IPS DF 6.9 (cell line): ENCODE measurements at regions not wholly inside any gene's neighbourhood (a gene's known extent, or its start where the extent isn't known, plus 50 kb on each side); places are given as distances from the start of the nearest gene placed in this dataset.

Source experiments
- DNase-seq: peaks from one replicate; pipeline ENCODE4 v3.0.0-alpha.2; 2013; ENCODE audit warnings: low read depth, low spot score
- H3K27ac ChIP-seq: one replicate; pipeline ENCODE4 v1.5.1; 2013; ENCODE audit warnings: low read length, control low read depth
- H3K27me3 ChIP-seq: 2 replicates; pipeline ENCODE4 v1.6.1; 2013; ENCODE audit warnings: mild to moderate bottlenecking, low read length; ENCODE audit not compliant: control insufficient read depth, insufficient read depth
- H3K36me3 ChIP-seq: 2 replicates; pipeline ENCODE4 v1.6.1; 2013; ENCODE audit warnings: low read length; ENCODE audit not compliant: control insufficient read depth, insufficient read depth
- H3K4me1 ChIP-seq: 2 replicates; pipeline ENCODE4 v1.6.1; 2013; ENCODE audit warnings: low read length; ENCODE audit not compliant: control insufficient read depth, insufficient read depth
- H3K4me3 ChIP-seq: 2 replicates; pipeline ENCODE4 v1.5.1; 2013; ENCODE audit warnings: mild to moderate bottlenecking, low read length
- H3K9me3 ChIP-seq: 2 replicates; pipeline ENCODE4 v1.6.1; 2013; ENCODE audit warnings: low read length, inconsistent platforms; ENCODE audit not compliant: control insufficient read depth, insufficient read depth
- WGBS: extraction: QIAGEN DNeasy Blood & Tissue Kit; methylation state at CpG from one replicate; pipeline ENCODE4 v1.1.7; 2013; ENCODE audit warnings: mixed read lengths, missing lambda C conversion rate; ENCODE audit not compliant: insufficient read length, insufficient coverage; 5-methylcytosine and 5-hydroxymethylcytosine counted together

DNA sequence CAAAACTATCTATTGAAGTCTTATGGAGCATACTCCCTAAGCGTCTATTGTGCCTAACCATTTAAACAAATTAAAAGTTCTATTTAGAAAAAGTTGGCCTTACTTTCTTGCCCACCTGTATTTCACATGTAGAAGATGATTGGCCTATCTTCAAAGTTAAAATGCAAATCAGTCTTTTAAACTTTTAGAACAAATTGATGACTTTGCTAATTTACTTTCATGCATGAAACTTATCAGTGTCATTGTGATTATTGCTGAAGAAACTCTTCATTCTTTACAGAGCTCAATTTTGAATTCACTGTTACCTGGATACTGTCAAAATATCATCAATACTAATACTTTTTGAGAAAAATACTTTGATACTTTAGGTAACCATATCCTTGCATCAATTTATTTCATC is 216.1 kb downstream of the COX7C start:
- no peak for DNase-seq
- H3K27me3 ChIP-seq, result no peaks in the 10 kb centered on the region
- no peak overlapping the region for H3K4me3 ChIP-seq
- H3K9me3 ChIP-seq, result no peaks in the 10 kb centered on the region
- no CpG with 5 or more reads among the region's 1 CpG for WGBS
- H3K27ac ChIP-seq, result no peak overlapping the region
- H3K4me1 ChIP-seq, result no peaks in the 10 kb centered on the region
- no peaks in the 10 kb centered on the region for H3K36me3 ChIP-seq

DNA sequence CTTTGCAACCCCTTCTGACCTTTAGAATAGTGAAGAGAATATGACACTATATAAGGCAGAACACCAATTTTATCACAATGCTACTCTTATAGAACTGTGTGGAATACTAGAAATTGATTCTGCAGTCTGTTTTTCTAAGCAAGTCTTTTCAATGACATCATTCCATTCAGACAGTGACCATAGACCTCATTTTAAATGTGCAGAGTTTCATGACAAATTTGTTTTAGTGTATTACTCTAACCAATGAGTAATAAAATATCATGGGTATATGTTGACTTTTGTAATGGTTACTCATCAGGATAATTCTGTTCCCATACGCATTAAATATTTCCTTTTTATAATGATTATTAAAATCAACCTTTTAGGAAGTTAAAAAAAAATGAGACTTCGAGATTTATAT is 219.9 kb downstream of the COX7C start:
- Histone ChIP-seq H3K27ac (no peak overlapping the region), H3K4me3 (no peak overlapping the region), H3K36me3 (no peaks in the 10 kb centered on the region), H3K4me1 (no peaks in the 10 kb centered on the region), H3K9me3 (no peaks in the 10 kb centered on the region), H3K27me3 (no peaks in the 10 kb centered on the region)
- WGBS, result no CpG with 5 or more reads among the region's 2 CpGs
- no peak for DNase-seq

DNA sequence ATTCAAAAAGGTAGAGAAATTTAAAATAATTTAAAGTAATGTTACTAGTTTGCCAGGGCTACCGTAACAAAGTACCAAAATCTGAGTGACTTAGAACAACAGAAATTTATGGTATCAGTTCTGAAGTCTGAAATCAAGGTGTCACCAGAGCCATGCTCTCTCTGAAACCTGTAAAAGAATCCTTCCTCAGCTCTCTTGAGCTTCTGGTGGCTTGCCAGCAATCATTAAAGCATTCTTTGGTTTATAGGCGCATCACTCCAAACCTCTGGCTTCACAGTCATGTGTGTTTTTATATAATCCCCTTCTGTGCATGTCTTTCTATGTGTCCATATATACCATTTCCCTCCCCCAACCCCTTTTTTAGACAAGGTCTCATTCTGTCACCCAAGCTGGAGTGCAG is 220.3 kb downstream of the COX7C start:
- no CpG with 5 or more reads among the region's 2 CpGs for WGBS

DNA sequence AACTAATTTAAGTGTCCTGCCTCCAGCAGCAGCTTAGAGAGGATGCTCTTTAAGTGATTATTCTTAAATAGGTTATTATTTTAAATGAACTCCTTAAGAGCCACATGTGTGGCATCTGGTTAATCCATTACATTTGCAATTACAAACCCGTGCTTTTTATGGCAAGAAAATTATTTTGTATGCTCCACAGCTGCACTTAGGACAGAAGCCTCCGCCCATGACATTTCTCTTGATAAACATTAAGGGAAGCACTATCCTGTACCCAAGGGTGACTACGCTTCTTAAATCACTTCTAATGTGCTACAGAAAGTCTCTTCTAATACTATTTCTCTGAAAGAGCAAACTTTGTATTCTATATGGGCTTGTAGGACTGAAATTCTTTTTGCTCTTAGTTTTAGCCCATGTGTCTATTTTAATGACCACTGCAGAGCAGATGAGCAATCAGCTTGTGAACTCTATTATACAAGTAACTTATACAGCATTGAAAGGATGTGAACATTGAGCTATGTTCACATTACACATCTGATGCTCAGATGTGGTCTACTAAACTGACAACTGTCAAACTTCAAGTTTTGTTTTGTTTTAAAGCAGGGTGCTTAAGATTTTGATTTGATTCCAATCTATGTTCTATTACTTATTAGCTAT is 223.4 kb downstream of the COX7C start:
- H3K4me1 ChIP-seq, result no peaks in the 10 kb centered on the region
- no peak for DNase-seq
- no peak overlapping the region for H3K27ac ChIP-seq
- no peaks in the 10 kb centered on the region for H3K36me3 ChIP-seq
- no CpG with 5 or more reads among the region's 3 CpGs for WGBS
- H3K4me3 ChIP-seq, result no peak overlapping the region
- H3K9me3 ChIP-seq, result no peaks in the 10 kb centered on the region
- H3K27me3 ChIP-seq, result no peaks in the 10 kb centered on the region

More for the DNA sequence above, 220.3 kb downstream of the COX7C start:
- Histone ChIP-seq H3K4me1 (no peaks in the 10 kb centered on the region), H3K27me3 (no peaks in the 10 kb centered on the region), H3K36me3 (no peaks in the 10 kb centered on the region), H3K4me3 (no peak overlapping the region), H3K9me3 (no peaks in the 10 kb centered on the region), H3K27ac (no peak overlapping the region)
- DNase-seq, result no peak

DNA sequence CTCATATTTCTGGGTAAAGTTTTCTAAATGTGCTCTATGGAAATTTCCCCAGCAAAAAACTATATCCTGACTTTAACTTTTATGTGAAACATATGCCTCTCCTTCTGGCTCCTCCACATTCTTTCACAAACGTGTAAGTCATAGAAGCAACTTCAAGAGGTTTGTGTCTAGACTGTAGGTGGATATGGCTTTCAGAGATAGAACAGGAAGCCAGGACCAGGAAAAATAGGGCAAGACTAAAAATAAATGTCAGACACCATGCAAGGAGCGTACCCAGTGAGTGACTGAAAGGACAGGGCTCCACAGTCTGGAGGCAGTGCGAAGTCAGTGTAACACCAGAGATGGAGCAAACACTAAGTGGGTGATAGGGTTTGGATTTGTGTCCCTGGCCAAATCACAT is 240.7 kb downstream of the COX7C start:
- Histone ChIP-seq H3K27me3 (no peaks in the 10 kb centered on the region), H3K27ac (no peak overlapping the region), H3K36me3 (no peaks in the 10 kb centered on the region), H3K4me3 (no peak overlapping the region), H3K9me3 (no peaks in the 10 kb centered on the region), H3K4me1 (no peaks in the 10 kb centered on the region)
- no peak for DNase-seq
- no CpG with 5 or more reads among the region's 3 CpGs for WGBS

DNA sequence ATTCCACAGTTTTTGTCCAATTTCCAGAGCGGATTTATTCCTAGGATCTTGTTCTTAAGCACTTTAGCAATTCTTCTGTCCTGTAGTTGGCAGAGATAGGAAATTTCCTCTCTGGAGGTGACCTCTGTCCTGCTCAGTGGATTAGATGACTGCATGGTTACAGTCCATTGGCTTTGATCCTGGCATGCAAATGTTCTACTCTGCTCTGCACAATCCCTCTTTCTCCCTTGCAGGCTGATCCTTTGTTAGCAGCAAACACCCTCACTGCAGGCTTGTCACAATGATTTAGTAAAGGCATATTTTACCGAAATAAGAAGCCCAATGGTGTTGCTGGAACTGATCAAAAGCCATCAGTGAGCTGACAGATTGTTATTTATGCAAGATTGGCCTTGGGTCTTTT is 243.8 kb downstream of the COX7C start:
- Histone ChIP-seq H3K4me1 (no peaks in the 10 kb centered on the region), H3K9me3 (no peaks in the 10 kb centered on the region), H3K36me3 (no peaks in the 10 kb centered on the region), H3K4me3 (no peak overlapping the region), H3K27me3 (no peaks in the 10 kb centered on the region), H3K27ac (no peak overlapping the region)
- DNase-seq, result no peak
- no CpG with 5 or more reads among the region's 2 CpGs for WGBS

DNA sequence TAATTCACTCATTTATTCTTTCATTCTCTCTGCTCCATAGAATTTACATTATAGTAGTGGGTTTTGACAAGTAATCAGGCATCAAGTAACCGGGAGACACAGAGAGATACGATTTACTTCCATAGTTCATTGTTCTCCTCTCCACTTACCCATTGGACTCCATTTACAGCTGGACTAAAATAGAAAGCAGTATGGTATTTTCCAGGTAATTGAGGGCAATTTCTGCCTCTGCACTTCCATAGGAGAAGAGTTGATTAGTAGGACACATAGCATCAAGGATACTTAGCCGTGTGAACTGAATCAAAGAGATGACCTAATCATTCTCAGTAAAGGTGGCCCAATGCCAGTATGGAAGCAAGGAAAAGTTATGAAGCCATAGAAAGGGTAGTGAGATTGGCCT is 244.4 kb downstream of the COX7C start:
- Histone ChIP-seq H3K9me3 (no peaks in the 10 kb centered on the region), H3K4me1 (no peaks in the 10 kb centered on the region), H3K27me3 (no peaks in the 10 kb centered on the region), H3K36me3 (no peaks in the 10 kb centered on the region), H3K27ac (no peak overlapping the region), H3K4me3 (no peak overlapping the region)
- WGBS, result no CpG with 5 or more reads among the region's 3 CpGs
- no peak for DNase-seq

DNA sequence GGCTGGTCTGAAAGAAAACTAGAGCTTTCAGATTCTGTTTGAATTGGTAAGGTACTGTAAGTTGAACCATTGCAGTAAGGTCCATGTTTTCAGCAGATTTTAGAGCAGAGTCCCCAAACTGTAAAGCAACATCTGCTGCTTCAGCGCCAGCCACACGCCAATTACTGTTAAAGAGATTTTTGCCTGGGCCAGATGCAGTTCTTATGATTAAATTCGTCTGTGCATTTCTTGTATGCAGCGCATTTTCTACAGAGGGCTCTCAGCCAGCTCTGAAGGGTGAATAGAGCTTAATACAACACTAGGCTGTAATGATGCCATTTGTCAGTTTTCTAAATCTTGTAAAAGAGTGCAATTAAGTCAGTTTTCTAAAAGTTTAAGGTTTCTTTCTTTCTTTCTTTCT is 246.3 kb downstream of the COX7C start:
- Histone ChIP-seq H3K36me3 (no peaks in the 10 kb centered on the region), H3K27ac (no peak overlapping the region), H3K4me3 (no peak overlapping the region), H3K4me1 (peaks cover 1% of the 10 kb centered on the region; the same call in 1 of the 2 replicates), H3K9me3 (no peaks in the 10 kb centered on the region), H3K27me3 (no peaks in the 10 kb centered on the region)
- DNase-seq, result no peak
- WGBS, result no CpG with 5 or more reads among the region's 4 CpGs

DNA sequence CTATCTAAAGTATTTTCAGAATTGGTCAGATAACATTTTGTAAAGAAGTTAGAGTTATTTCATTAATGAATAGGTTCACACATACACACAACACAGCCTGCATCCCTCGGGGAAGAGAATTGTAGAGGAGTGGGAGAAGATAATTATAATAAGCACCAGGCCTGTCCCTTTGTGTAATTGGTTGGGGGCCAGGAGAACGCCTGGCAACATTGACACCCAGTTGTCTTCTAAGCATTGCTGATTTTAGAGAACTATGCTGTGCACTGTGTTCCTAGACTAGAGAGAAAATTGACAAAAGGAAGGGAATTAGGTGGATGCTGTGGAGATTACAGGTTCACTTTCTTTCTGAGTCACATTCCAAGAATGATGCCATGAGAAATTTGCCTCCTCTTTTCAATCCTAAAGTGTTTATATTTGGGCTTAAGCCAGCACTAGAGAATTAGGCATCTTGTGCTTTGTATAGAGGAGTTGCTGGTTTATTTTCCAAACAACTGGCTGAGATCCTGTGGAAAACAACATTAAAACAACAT is 247.6 kb downstream of the COX7C start:
- Histone ChIP-seq H3K27me3 (no peaks in the 10 kb centered on the region), H3K36me3 (no peaks in the 10 kb centered on the region), H3K27ac (no peak overlapping the region), H3K4me3 (no peak overlapping the region), H3K9me3 (no peaks in the 10 kb centered on the region), H3K4me1 (peaks cover 1% of the 10 kb centered on the region; the same call in 1 of the 2 replicates)
- no peak for DNase-seq
- no CpG with 5 or more reads among the region's 2 CpGs for WGBS

DNA sequence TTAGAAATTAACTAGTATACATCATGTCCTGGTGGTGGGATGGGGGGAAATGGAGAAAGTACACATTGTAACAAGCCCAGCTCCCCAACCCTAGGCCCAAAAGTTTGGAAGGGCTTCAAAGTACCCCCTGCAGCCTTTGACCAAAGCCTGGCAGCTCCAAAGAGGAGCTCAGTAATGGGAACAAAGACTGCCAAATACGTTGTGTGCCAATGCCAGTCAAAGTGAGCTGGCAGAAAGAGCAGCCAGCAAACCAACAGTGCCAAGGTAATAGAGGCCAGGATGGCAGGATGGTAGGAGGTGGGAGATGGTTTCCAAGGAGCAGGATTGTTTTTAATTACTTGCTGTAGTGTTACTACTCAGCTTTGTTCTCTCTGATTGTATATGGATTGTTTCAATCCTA is 248.3 kb downstream of the COX7C start:
- H3K4me3 ChIP-seq, result no peak overlapping the region
- H3K27ac ChIP-seq, result no peak overlapping the region
- no peaks in the 10 kb centered on the region for H3K36me3 ChIP-seq
- no CpG with 5 or more reads among the region's 1 CpG for WGBS
- peaks cover 1% of the 10 kb centered on the region; the same call in 1 of the 2 replicates for H3K4me1 ChIP-seq
- DNase-seq, result no peak
- H3K9me3 ChIP-seq, result no peaks in the 10 kb centered on the region
- H3K27me3 ChIP-seq, result no peaks in the 10 kb centered on the region

DNA sequence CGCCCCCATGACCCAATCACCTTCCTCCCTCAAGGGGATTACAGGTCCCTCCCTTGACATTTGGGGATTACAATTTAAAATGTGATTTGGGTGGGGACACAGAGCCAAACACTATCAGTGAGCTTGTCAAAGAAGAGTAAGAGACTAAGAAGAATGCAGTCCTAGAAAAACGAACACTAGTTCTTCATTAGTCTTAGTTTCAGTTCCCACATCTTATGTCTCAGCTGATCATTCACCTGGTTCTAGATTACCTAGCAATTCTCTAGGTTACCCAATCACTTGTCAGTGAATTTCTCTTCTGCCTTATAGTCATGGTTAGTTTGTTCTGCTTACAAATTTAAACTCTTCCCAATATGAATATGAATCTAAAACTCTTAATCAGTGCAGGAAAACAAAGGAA is 251.5 kb downstream of the COX7C start:
- peaks cover 1% of the 10 kb centered on the region; the same call in 1 of the 2 replicates for H3K4me1 ChIP-seq
- DNase-seq, result no peak
- no peak overlapping the region for H3K4me3 ChIP-seq
- no peaks in the 10 kb centered on the region for H3K27me3 ChIP-seq
- H3K36me3 ChIP-seq, result no peaks in the 10 kb centered on the region
- no peaks in the 10 kb centered on the region for H3K9me3 ChIP-seq
- no CpG with 5 or more reads among the region's 2 CpGs for WGBS
- H3K27ac ChIP-seq, result no peak overlapping the region
